CD8-positive, alpha-beta memory T cell (primary cell): ENCODE measurements at regions not wholly inside any gene's neighbourhood (a gene's known extent, or its start where the extent isn't known, plus 50 kb on each side); places are given as distances from the start of the nearest gene placed in this dataset.
A peak's percentile ranks its signal among the peaks of the same experiment; 100 is the strongest.

ENCODE experiments used
- CTCF ChIA-PET: fragments of 350-600 bp; sonication (Branson Sonifier 250); formaldehyde crosslinking; loops from one replicate; lab custom pipeline; 2021; ENCODE audit warnings: antibody characterized with exemption; lab: Charles Lee
- POLR2A ChIA-PET: fragments of 350-600 bp; sonication (Branson Sonifier 250); formaldehyde crosslinking; loops from one replicate; lab custom pipeline; 2021; ENCODE audit warnings: antibody characterized with exemption; lab: Charles Lee
- DNase-seq, 5 donors: peaks; one replicate each; pipeline versions ENCODE4 v3.0.0 to v3.0.0-alpha.2; 2020 to 2022; ENCODE audit warnings: mixed read lengths in 1 of 5
- H3K27ac ChIP-seq: one replicate; pipeline ENCODE4 v1.7.0; 2013; ENCODE audit warnings: low read depth, mild to moderate bottlenecking, low read length, moderate library complexity
- H3K27me3 ChIP-seq: 2 replicates; pipeline ENCODE4 v1.7.0; 2013; ENCODE audit warnings: low read length, mild to moderate bottlenecking; ENCODE audit not compliant: insufficient read depth, poor library complexity, severe bottlenecking
- H3K36me3 ChIP-seq: 2 replicates; pipeline ENCODE4 v1.7.0; 2013; ENCODE audit warnings: mild to moderate bottlenecking, low read length, moderate library complexity; ENCODE audit not compliant: insufficient read depth
- H3K4me1 ChIP-seq: 2 replicates; pipeline ENCODE4 v1.7.0; 2013; ENCODE audit warnings: mild to moderate bottlenecking, low read length, moderate library complexity; ENCODE audit not compliant: insufficient read depth
- H3K4me3 ChIP-seq: 2 replicates; pipeline ENCODE4 v1.7.0; 2013; ENCODE audit warnings: mild to moderate bottlenecking, low read length
- H3K9me3 ChIP-seq: 2 replicates; pipeline ENCODE4 v1.7.0; 2013; ENCODE audit warnings: mild to moderate bottlenecking, low read length
- H3K27ac Mint-ChIP-seq, 8 donors: one replicate each; pipeline ENCODE4 v1.8.0; 2020 to 2021; ENCODE audit warnings: mixed read lengths in 8 of 8, mild to moderate bottlenecking in 6 of 8, inconsistent platforms in 3 of 8, moderate library complexity in 3 of 8
- H3K27me3 Mint-ChIP-seq, 2 donors: one replicate each; pipeline ENCODE4 v1.8.0; 2020 to 2021; ENCODE audit warnings: mixed read lengths in 2 of 2, mild to moderate bottlenecking in 1 of 2, moderate library complexity in 1 of 2
- H3K36me3 Mint-ChIP-seq, 3 donors: one replicate each; pipeline ENCODE4 v1.8.0; 2020 to 2021; ENCODE audit warnings: mixed read lengths in 3 of 3, inconsistent platforms in 1 of 3, mild to moderate bottlenecking in 1 of 3
- H3K4me1 Mint-ChIP-seq, 3 donors: one replicate each; pipeline ENCODE4 v1.8.0; 2020 to 2021; ENCODE audit warnings: mixed read lengths in 3 of 3, inconsistent platforms in 1 of 3, mild to moderate bottlenecking in 1 of 3
- H3K4me3 Mint-ChIP-seq, 7 donors: one replicate each; pipeline ENCODE4 v1.8.0; 2020 to 2021; ENCODE audit warnings: mixed read lengths in 7 of 7, mild to moderate bottlenecking in 6 of 7, moderate library complexity in 4 of 7, inconsistent platforms in 2 of 7
- H3K9me3 Mint-ChIP-seq, 5 donors: one replicate each; pipeline ENCODE4 v1.8.0; 2020 to 2022; ENCODE audit warnings: mixed read lengths in 5 of 5, mild to moderate bottlenecking in 3 of 5, moderate library complexity in 2 of 5, inconsistent platforms in 1 of 5

- H3K9me3 Mint-ChIP-seq: peaks cover 0 to 6% (median 0%) of the 10 kb centered on the region in 5 donors
- no peaks in the 10 kb centered on the region for H3K27me3 Mint-ChIP-seq
- CTCF ChIA-PET: no interaction called here
- Histone ChIP-seq H3K4me3 (no peak overlapping the region), H3K9me3 (no peaks in the 10 kb centered on the region), H3K4me1 (no peaks in the 10 kb centered on the region), H3K36me3 (no peaks in the 10 kb centered on the region), H3K27ac (no peak overlapping the region), H3K27me3 (no peaks in the 10 kb centered on the region)
- H3K36me3 Mint-ChIP-seq: no peaks in the 10 kb centered on the region
- no peak for DNase-seq
- POLR2A ChIA-PET: no interaction called here
- H3K27ac Mint-ChIP-seq: no peak overlapping the region
- H3K4me3 Mint-ChIP-seq: no peak overlapping the region
- H3K4me1 Mint-ChIP-seq: no peaks in the 10 kb centered on the region
Measured at GRCh38 chr1:56034847-56035481, 544.4 kb downstream of the PLPP3 start.

- ChIA-PET POLR2A (no interaction called here), CTCF (no interaction called here)
- no peaks in the 10 kb centered on the region for H3K36me3 ChIP-seq
- H3K4me3 ChIP-seq: no peak overlapping the region
- Mint-ChIP-seq H3K27ac (no peak overlapping the region), H3K4me3 (no peak overlapping the region), H3K36me3 (no peaks in the 10 kb centered on the region), H3K9me3 (peaks cover 0 to 8% (median 0%) of the 10 kb centered on the region in 5 donors), H3K4me1 (no peaks in the 10 kb centered on the region), H3K27me3 (no peaks in the 10 kb centered on the region)
- H3K27me3 ChIP-seq: no peaks in the 10 kb centered on the region
- H3K27ac ChIP-seq: no peak overlapping the region
- H3K9me3 ChIP-seq: no peaks in the 10 kb centered on the region
- DNase-seq: no peak
- H3K4me1 ChIP-seq: no peaks in the 10 kb centered on the region
Measured at GRCh38 chr1:56034222-56034621, 545.1 kb downstream of the PLPP3 start.

GRCh38 chr1:56033321-56034037 is 545.9 kb downstream of the PLPP3 start:
- H3K27ac Mint-ChIP-seq: peak overlapping the region in 1 of 8 donors; percentile 69
- no peaks in the 10 kb centered on the region for H3K36me3 Mint-ChIP-seq
- Histone ChIP-seq H3K4me3 (no peak overlapping the region), H3K27me3 (no peaks in the 10 kb centered on the region), H3K27ac (no peak overlapping the region), H3K9me3 (no peaks in the 10 kb centered on the region), H3K36me3 (no peaks in the 10 kb centered on the region), H3K4me1 (no peaks in the 10 kb centered on the region)
- POLR2A ChIA-PET: no interaction called here
- H3K9me3 Mint-ChIP-seq: peaks cover 0 to 6% (median 0%) of the 10 kb centered on the region in 5 donors
- no peaks in the 10 kb centered on the region for H3K27me3 Mint-ChIP-seq
- no peak for DNase-seq
- no peaks in the 10 kb centered on the region for H3K4me1 Mint-ChIP-seq
- CTCF ChIA-PET: no interaction called here
- no peak overlapping the region for H3K4me3 Mint-ChIP-seq

- DNase-seq: no peak
- Mint-ChIP-seq H3K36me3 (no peaks in the 10 kb centered on the region), H3K27me3 (peaks cover 0 to 1% of the 10 kb centered on the region in 2 donors), H3K4me1 (no peaks in the 10 kb centered on the region), H3K9me3 (peaks cover 0 to 6% (median 4%) of the 10 kb centered on the region in 5 donors), H3K4me3 (no peak overlapping the region), H3K27ac (no peak overlapping the region)
- Histone ChIP-seq H3K36me3 (no peaks in the 10 kb centered on the region), H3K27me3 (no peaks in the 10 kb centered on the region), H3K4me3 (no peak overlapping the region), H3K9me3 (no peaks in the 10 kb centered on the region), H3K27ac (no peak overlapping the region), H3K4me1 (no peaks in the 10 kb centered on the region)
- CTCF ChIA-PET: no interaction called here
- POLR2A ChIA-PET: no interaction called here
Measured at GRCh38 chr1:56032096-56032676, 547.2 kb downstream of the PLPP3 start.

GRCh38 chr1:56031001-56031400 is 548.4 kb downstream of the PLPP3 start:
- no peak overlapping the region for H3K27ac Mint-ChIP-seq
- peaks cover 0 to 1% of the 10 kb centered on the region in 2 donors for H3K27me3 Mint-ChIP-seq
- H3K9me3 Mint-ChIP-seq: peaks cover 0 to 6% (median 4%) of the 10 kb centered on the region in 5 donors
- POLR2A ChIA-PET: no interaction called here
- H3K36me3 ChIP-seq: no peaks in the 10 kb centered on the region
- H3K4me1 Mint-ChIP-seq: no peaks in the 10 kb centered on the region
- H3K4me3 ChIP-seq: no peak overlapping the region
- H3K4me3 Mint-ChIP-seq: no peak overlapping the region
- no peaks in the 10 kb centered on the region for H3K4me1 ChIP-seq
- H3K27me3 ChIP-seq: no peaks in the 10 kb centered on the region
- no peaks in the 10 kb centered on the region for H3K36me3 Mint-ChIP-seq
- CTCF ChIA-PET: no interaction called here
- H3K9me3 ChIP-seq: no peaks in the 10 kb centered on the region
- no peak for DNase-seq
- no peak overlapping the region for H3K27ac ChIP-seq

GRCh38 chr1:56029319-56030003 is 549.9 kb downstream of the PLPP3 start:
- Histone ChIP-seq H3K4me3 (no peak overlapping the region), H3K27me3 (no peaks in the 10 kb centered on the region), H3K27ac (no peak overlapping the region), H3K36me3 (no peaks in the 10 kb centered on the region), H3K4me1 (no peaks in the 10 kb centered on the region), H3K9me3 (no peaks in the 10 kb centered on the region)
- no peak overlapping the region for H3K27ac Mint-ChIP-seq
- no peak for DNase-seq
- no peak overlapping the region for H3K4me3 Mint-ChIP-seq
- peaks cover 0 to 1% of the 10 kb centered on the region in 2 donors for H3K27me3 Mint-ChIP-seq
- ChIA-PET CTCF (no interaction called here), POLR2A (no interaction called here)
- H3K9me3 Mint-ChIP-seq: peaks cover 0 to 8% (median 3%) of the 10 kb centered on the region in 5 donors
- H3K4me1 Mint-ChIP-seq: no peaks in the 10 kb centered on the region
- no peaks in the 10 kb centered on the region for H3K36me3 Mint-ChIP-seq

- H3K27ac Mint-ChIP-seq: no peak overlapping the region
- no peak overlapping the region for H3K4me3 Mint-ChIP-seq
- Histone ChIP-seq H3K27me3 (no peaks in the 10 kb centered on the region), H3K4me1 (no peaks in the 10 kb centered on the region), H3K9me3 (no peaks in the 10 kb centered on the region), H3K4me3 (no peak overlapping the region), H3K36me3 (no peaks in the 10 kb centered on the region), H3K27ac (no peak overlapping the region)
- peaks cover 0 to 1% of the 10 kb centered on the region in 2 donors for H3K27me3 Mint-ChIP-seq
- POLR2A ChIA-PET: no interaction called here
- no peaks in the 10 kb centered on the region for H3K36me3 Mint-ChIP-seq
- CTCF ChIA-PET: no interaction called here
- H3K9me3 Mint-ChIP-seq: peaks cover 0 to 10% (median 3%) of the 10 kb centered on the region in 5 donors
- DNase-seq: no peak
- H3K4me1 Mint-ChIP-seq: no peaks in the 10 kb centered on the region
Measured at GRCh38 chr1:56028911-56029310, 550.5 kb downstream of the PLPP3 start.

- CTCF ChIA-PET: no interaction called here
- DNase-seq: no peak
- POLR2A ChIA-PET: no interaction called here
- Mint-ChIP-seq H3K27me3 (peaks cover 0 to 1% of the 10 kb centered on the region in 2 donors), H3K27ac (no peak overlapping the region), H3K4me3 (no peak overlapping the region), H3K4me1 (no peaks in the 10 kb centered on the region), H3K9me3 (peaks cover 2 to 10% (median 3%) of the 10 kb centered on the region in 5 donors), H3K36me3 (no peaks in the 10 kb centered on the region)
- Histone ChIP-seq H3K27ac (no peak overlapping the region), H3K9me3 (no peaks in the 10 kb centered on the region), H3K36me3 (no peaks in the 10 kb centered on the region), H3K27me3 (no peaks in the 10 kb centered on the region), H3K4me1 (no peaks in the 10 kb centered on the region), H3K4me3 (no peak overlapping the region)
Measured at GRCh38 chr1:56028244-56028643, 551.1 kb downstream of the PLPP3 start.
